GM12872 (cell line): ENCODE measurements at regions not wholly inside any gene's neighbourhood (a gene's known extent, or its start where the extent isn't known, plus 50 kb on each side); places are given as distances from the start of the nearest gene placed in this dataset.

Experiments used
- TF ChIP-seq, protein P1 (sequence below): IDR thresholded peaks from 3 replicates; pipeline ENCODE4 v1.5.1; 2011; ENCODE audit warnings: low read depth, mild to moderate bottlenecking, low read length, moderate library complexity; ENCODE audit not compliant: insufficient read depth

DNA sequence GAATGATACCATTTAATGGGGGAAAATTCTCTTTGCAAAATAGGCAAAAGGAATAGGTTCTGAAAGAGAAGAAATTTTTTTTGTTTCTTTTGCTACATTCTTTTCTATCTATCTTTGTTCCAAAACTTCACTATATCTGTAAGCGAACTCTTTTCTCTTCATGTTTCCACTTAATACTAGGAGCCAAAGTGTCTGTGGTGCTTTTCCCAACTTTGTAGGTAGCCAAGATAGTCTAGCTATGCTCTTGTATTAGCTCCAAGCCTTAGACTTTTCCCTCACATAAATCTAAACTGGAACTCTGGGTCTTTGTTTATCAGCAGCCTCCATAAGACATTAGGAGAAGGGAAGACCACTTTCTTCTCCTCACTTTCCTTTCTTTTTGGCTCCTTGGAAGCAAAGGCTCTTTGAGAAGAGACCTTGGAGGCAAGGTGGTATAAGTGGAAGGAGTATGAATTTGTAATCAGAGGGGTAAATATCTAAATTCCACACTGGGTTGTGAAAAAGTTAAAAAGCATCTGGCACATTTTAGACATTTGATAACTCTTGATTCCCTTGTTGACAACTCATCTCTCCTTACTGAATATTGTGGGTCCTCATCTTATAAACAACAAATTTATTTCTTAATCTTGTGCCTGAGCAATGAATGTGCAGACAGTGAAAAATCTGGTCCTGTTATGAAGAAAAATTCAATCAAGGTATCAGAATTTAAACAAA is 130.0 kb downstream of the EHF start:
- TF ChIP-seq, protein P1, sequence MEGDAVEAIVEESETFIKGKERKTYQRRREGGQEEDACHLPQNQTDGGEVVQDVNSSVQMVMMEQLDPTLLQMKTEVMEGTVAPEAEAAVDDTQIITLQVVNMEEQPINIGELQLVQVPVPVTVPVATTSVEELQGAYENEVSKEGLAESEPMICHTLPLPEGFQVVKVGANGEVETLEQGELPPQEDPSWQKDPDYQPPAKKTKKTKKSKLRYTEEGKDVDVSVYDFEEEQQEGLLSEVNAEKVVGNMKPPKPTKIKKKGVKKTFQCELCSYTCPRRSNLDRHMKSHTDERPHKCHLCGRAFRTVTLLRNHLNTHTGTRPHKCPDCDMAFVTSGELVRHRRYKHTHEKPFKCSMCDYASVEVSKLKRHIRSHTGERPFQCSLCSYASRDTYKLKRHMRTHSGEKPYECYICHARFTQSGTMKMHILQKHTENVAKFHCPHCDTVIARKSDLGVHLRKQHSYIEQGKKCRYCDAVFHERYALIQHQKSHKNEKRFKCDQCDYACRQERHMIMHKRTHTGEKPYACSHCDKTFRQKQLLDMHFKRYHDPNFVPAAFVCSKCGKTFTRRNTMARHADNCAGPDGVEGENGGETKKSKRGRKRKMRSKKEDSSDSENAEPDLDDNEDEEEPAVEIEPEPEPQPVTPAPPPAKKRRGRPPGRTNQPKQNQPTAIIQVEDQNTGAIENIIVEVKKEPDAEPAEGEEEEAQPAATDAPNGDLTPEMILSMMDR: no peak

DNA sequence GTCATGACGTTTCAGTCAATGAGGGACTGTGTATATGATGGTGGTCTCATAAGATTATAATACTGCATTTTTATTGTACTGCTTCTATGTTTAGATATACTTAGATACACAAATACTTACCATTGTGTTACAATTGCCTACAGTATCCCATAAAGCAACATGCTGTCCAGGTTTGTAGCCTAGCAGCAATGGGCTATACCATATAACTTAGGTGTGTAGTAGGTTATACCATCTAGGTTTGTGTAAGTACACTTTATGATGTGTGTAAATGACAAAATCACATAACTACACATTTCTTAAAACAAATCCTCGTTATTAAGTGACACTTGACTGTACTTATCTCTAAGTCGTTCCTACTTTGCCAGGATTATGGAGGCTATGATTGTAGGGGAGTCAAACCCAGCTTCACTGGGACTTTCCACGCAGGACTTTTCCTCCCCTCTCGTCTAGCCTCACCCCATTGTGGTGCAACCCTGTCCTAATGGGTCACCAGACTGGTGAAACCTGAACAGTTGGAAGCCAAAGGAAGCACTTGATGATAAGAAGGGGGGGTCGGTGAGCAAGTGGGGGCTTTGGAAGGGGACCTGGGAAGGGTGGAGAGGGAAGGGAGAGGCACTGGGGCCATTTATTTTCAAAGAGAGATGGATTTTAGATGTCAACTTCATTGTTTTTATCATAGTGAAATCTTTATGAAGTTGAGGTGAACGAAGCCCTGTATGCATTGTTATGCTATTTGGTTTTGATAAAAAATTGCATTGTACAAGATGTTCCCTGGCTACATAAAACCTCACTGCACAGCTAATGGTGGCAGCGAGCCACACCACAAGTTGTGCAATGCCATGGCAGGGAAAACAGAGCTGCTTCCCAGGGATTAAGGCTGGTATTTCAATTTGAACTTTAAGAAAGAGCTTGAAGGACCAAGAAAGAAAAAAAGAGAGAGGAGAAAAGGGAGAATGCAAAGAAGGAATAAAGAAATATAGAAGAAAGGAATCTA is 129.1 kb downstream of the EHF start:
- TF ChIP-seq, protein P1: no peak

DNA sequence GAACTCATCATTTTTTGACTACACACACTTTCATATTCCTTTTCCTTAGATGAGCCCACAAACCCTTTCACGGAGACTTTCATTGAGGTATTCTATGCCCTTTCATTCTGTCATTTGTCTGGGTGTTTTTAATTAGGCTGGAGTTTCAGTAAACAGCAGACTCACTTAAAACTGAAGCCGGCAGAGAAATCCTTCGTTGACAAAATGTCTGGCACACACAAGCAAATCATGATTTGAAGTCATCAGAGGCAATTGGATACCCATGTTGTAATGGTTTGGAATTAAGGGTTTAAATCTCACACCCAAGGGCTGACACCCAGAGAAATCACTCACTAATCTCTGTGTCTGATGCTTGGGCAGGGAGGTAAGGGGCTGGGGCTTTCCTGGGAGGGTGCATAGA is 127.1 kb downstream of the EHF start:
- TF ChIP-seq, protein P1: no peak

DNA sequence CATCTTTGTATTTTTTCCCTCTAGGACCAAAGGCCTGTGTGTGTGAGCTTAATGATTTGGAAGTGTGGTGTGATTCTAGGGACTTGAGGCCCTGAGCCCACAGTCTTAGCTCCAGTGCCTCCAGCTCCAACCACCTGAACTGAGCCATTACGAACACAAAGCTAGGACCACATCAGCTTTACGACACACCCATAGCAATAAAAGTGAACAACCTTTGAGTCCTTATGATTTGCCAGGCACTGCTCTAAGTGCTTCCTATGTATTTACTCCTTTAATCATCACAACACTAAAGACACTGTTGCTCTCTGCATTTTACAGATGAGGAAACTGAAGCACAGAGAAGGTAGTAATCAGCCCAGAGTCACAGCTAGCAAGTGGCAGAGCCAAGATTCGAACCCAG is 126.4 kb downstream of the EHF start:
- TF ChIP-seq, protein P1: no peak

DNA sequence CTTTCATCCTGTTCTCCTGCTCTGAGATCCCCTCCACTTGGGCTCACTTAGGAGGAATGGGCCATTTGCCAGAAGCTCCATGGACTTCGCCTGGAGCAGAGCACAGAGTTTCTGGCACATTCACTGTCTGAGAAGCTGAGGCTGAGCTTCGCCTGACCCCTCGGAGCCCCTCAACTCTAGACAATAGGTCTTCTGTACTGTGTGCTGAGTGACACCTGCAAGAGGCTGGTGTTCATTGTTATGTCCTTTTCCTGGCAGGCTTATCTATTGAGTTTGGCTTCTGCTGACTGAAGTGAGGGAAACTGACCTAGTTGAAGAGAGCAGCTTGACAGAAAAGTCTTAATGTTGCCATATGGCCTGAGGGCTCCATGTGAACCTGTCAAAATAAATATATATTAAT is 124.3 kb downstream of the EHF start:
- TF ChIP-seq, protein P1: no peak

DNA sequence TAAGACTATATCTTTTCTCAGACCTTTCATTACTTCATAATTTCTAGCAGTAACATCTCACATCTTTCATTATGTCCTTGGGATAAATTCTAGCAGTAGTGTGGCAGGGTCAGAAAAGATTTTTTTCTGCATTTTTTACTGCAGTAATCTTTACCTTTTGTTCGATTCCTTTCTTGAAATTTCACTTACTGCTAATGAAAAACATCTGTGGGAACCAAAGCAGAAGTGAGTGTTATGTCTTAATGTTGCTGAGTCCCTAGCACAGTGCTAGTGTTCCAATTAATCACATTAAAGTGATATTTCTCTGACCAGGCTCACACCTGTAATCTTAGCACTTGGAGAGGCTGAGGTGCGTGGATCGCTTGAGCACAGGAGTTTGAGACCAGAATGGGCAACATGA is 123.6 kb downstream of the EHF start:
- TF ChIP-seq, protein P1: no peak

DNA sequence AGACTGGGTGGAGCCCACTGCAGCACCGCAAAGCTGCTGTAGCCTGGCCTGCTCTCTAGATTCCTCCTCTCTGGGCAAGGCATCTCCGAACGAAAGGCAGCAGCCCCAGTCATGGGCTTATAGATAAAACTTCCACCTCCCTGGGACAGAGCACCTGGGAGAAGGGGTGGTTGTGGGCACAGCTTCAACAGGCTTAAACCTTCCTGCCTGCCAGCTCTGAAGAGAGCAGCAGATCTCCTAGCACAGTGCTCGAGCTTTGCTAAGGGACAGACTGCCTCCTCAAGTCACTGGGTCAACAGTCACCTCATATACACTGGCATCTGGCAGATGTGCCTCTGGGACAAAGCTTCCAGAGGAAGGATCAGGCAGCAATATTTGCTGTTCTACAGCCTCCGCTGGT is 117.3 kb downstream of the EHF start:
- TF ChIP-seq, protein P1: no peak
